OCI-LY1 (cell line): ENCODE measurements at regions not wholly inside any gene's neighbourhood (a gene's known extent, or its start where the extent isn't known, plus 50 kb on each side); places are given as distances from the start of the nearest gene placed in this dataset.

Experiments
- H2AFZ ChIP-seq: fragments of 200-600 bp; sonication (generic), shearing (Covaris generic); 2 replicates; pipeline ENCODE4 v1.6.0; 2014; ENCODE audit warnings: antibody characterized with exemption, mild to moderate bottlenecking, low read length
- H3F3A ChIP-seq: fragments of 200-600 bp; sonication (generic), shearing (Covaris generic); 2 replicates; pipeline ENCODE4 v1.6.0; 2014; ENCODE audit warnings: mild to moderate bottlenecking, antibody characterized with exemption, low read length, moderate library complexity; ENCODE audit not compliant: insufficient read depth
- H3K27ac ChIP-seq: fragments of 200-600 bp; sonication (generic); 2 replicates; pipeline ENCODE4 v1.5.1; 2014; ENCODE audit warnings: low read length, mixed run types, mild to moderate bottlenecking, low read depth; ENCODE audit not compliant: poor library complexity, severe bottlenecking
- H3K27me3 ChIP-seq: fragments of 200-600 bp; sonication (generic); 2 replicates; pipeline ENCODE4 v1.6.0; 2014; ENCODE audit warnings: antibody characterized with exemption, mild to moderate bottlenecking, low read length, moderate library complexity; ENCODE audit not compliant: insufficient read depth
- H3K36me3 ChIP-seq: fragments of 200-600 bp; sonication (generic); 2 replicates; pipeline ENCODE4 v1.6.1; 2014; ENCODE audit warnings: mild to moderate bottlenecking, antibody characterized with exemption, low read length, moderate library complexity, mixed read lengths; ENCODE audit not compliant: insufficient read depth
- H3K4me1 ChIP-seq: fragments of 200-600 bp; sonication (generic); 2 replicates; pipeline ENCODE4 v1.5.1; 2014; ENCODE audit warnings: mild to moderate bottlenecking, low read length, moderate library complexity; ENCODE audit not compliant: insufficient read depth, severe bottlenecking
- H3K4me2 ChIP-seq: fragments of 200-600 bp; sonication (generic), shearing (Covaris generic); 2 replicates; pipeline ENCODE4 v1.6.1; 2014; ENCODE audit warnings: low read length
- H3K4me3 ChIP-seq: fragments of 200-600 bp; sonication (generic); 2 replicates; pipeline ENCODE4 v1.5.1; 2014; ENCODE audit warnings: low read length, low read depth, mild to moderate bottlenecking, mixed read lengths; ENCODE audit not compliant: poor library complexity, severe bottlenecking
- H3K79me2 ChIP-seq: fragments of 200-600 bp; shearing (Covaris generic); 2 replicates; pipeline ENCODE4 v1.6.1; 2016; ENCODE audit warnings: mixed run types, low read length, mixed read lengths; ENCODE audit not compliant: insufficient read depth
- H3K9ac ChIP-seq: fragments of 200-600 bp; sonication (generic), shearing (Covaris generic); 2 replicates; pipeline ENCODE4 v1.6.1; 2014; ENCODE audit warnings: mild to moderate bottlenecking, low read length, mixed read lengths
- H3K9me2 ChIP-seq: fragments of 200-600 bp; sonication (generic), shearing (Covaris generic); 2 replicates; pipeline ENCODE4 v1.6.1; 2014; ENCODE audit warnings: low read depth, mild to moderate bottlenecking, low read length, mixed read lengths
- H3K9me3 ChIP-seq: fragments of 200-600 bp; shearing (Covaris generic); 2 replicates; pipeline ENCODE4 v1.6.1; 2014; ENCODE audit warnings: low read length, mixed read lengths
- H4K20me1 ChIP-seq: fragments of 200-600 bp; sonication (generic), shearing (Covaris generic); 2 replicates; pipeline ENCODE4 v1.6.0; 2016; ENCODE audit warnings: mild to moderate bottlenecking, low read length; ENCODE audit not compliant: insufficient read depth
- CTCF ChIP-seq: fragments of 200-600 bp; sonication (generic), shearing (Covaris generic); IDR thresholded peaks from 2 replicates; pipeline ENCODE4 v1.5.1; 2017; ENCODE audit warnings: mild to moderate bottlenecking, antibody characterized with exemption, low read length, moderate library complexity, mixed read lengths
- EZH2 ChIP-seq: fragments of 200-600 bp; sonication (generic), shearing (Covaris generic); IDR thresholded peaks from 2 replicates; pipeline ENCODE4 v1.8.0; 2017; ENCODE audit warnings: borderline replicate concordance, mixed run types, mild to moderate bottlenecking, antibody characterized with exemption, low read length, moderate library complexity, mixed read lengths

GRCh38 chr6:118394106-118394505, 154.0 kb upstream of the PLN start:
- no peaks in the 10 kb centered on the region for H3K9me2 ChIP-seq
- H3K79me2 ChIP-seq = no peaks in the 10 kb centered on the region
- H3K4me1 ChIP-seq = no peaks in the 10 kb centered on the region
- TF ChIP-seq EZH2 = no peak
- no peak for TF ChIP-seq CTCF
- no peak overlapping the region for H3K4me2 ChIP-seq
- H3K9ac ChIP-seq = no peak overlapping the region
- H3K9me3 ChIP-seq = no peaks in the 10 kb centered on the region
- H3K27ac ChIP-seq = no peak overlapping the region
- no peaks in the 10 kb centered on the region for H3K36me3 ChIP-seq
- H2AFZ ChIP-seq = no peak overlapping the region
- H3F3A ChIP-seq = no peaks in the 10 kb centered on the region
- no peak overlapping the region for H3K4me3 ChIP-seq
- H4K20me1 ChIP-seq = no peaks in the 10 kb centered on the region
- H3K27me3 ChIP-seq = no peaks in the 10 kb centered on the region

- Histone ChIP-seq H3K9ac (no peak overlapping the region), H3K9me3 (no peaks in the 10 kb centered on the region), H3K4me3 (no peak overlapping the region), H3K4me1 (no peaks in the 10 kb centered on the region), H3K27ac (no peak overlapping the region), H3K36me3 (no peaks in the 10 kb centered on the region), H3K27me3 (no peaks in the 10 kb centered on the region), H3K4me2 (no peak overlapping the region), H3K9me2 (no peaks in the 10 kb centered on the region), H2AFZ (no peak overlapping the region), H3F3A (no peaks in the 10 kb centered on the region), H3K79me2 (no peaks in the 10 kb centered on the region), H4K20me1 (no peaks in the 10 kb centered on the region)
- TF ChIP-seq CTCF (no peak), EZH2 (no peak)
These were observed 151.1 kb upstream of the PLN start for GRCh38 chr6:118396969-118397368.

- H4K20me1 ChIP-seq = no peaks in the 10 kb centered on the region
- no peak overlapping the region for H3K4me3 ChIP-seq
- no peak overlapping the region for H3K4me2 ChIP-seq
- no peak overlapping the region for H3K27ac ChIP-seq
- H3K9me2 ChIP-seq = no peaks in the 10 kb centered on the region
- no peaks in the 10 kb centered on the region for H3K27me3 ChIP-seq
- H3K36me3 ChIP-seq = no peaks in the 10 kb centered on the region
- no peaks in the 10 kb centered on the region for H3K4me1 ChIP-seq
- no peak overlapping the region for H3K9ac ChIP-seq
- no peaks in the 10 kb centered on the region for H3K9me3 ChIP-seq
- H2AFZ ChIP-seq = no peak overlapping the region
- no peaks in the 10 kb centered on the region for H3K79me2 ChIP-seq
- H3F3A ChIP-seq = no peaks in the 10 kb centered on the region
- TF ChIP-seq CTCF (no peak), EZH2 (no peak)
These were observed 150.2 kb upstream of the PLN start for GRCh38 chr6:118397671-118398465.
